Fibroblast of peridontal ligament (primary cell): ENCODE measurements at regions not wholly inside any gene's neighbourhood (a gene's known extent, or its start where the extent isn't known, plus 50 kb on each side); places are given as distances from the start of the nearest gene placed in this dataset.
A peak's percentile ranks its signal among the peaks of the same experiment; 100 is the strongest.

Source experiments
- DNase-seq: peaks from one replicate; pipeline ENCODE4 v3.0.0-alpha.2; 2010; ENCODE audit errors: extremely low read depth

- no peak for DNase-seq
Observed at GRCh38 chr9:88326936-88327335, 61.3 kb upstream of the SPIN1 start.

- DNase-seq = no peak
Observed at GRCh38 chr9:88326015-88326414, 62.2 kb upstream of the SPIN1 start.

GRCh38 chr9:88322906-88323566 lies 65.2 kb upstream of the SPIN1 start:
- no peak for DNase-seq

GRCh38 chr9:88321764-88322163 lies 66.5 kb upstream of the SPIN1 start:
- DNase-seq = no peak

GRCh38 chr9:88320748-88321415 lies 67.4 kb upstream of the SPIN1 start:
- DNase-seq = no peak

- no peak for DNase-seq
Observed at GRCh38 chr9:88319936-88320747, 68.1 kb upstream of the SPIN1 start.

- no peak for DNase-seq
Observed at GRCh38 chr9:88313364-88314220, 74.7 kb upstream of the SPIN1 start.

GRCh38 chr9:88312517-88313103 lies 75.6 kb upstream of the SPIN1 start:
- no peak for DNase-seq

GRCh38 chr9:88312045-88312444 lies 76.2 kb upstream of the SPIN1 start:
- DNase-seq = no peak

GRCh38 chr9:88310310-88310980 lies 77.8 kb upstream of the SPIN1 start:
- DNase-seq = no peak

GRCh38 chr9:88308831-88309560 lies 79.2 kb upstream of the SPIN1 start:
- DNase-seq = peak; percentile 2

- no peak for DNase-seq
Observed at GRCh38 chr9:88307136-88307535, 81.1 kb upstream of the SPIN1 start.

GRCh38 chr9:88303721-88304451 lies 84.4 kb upstream of the SPIN1 start:
- DNase-seq = peak; percentile 5

- DNase-seq = no peak
Observed at GRCh38 chr9:88302579-88303324, 85.5 kb upstream of the SPIN1 start.

- no peak for DNase-seq
Observed at GRCh38 chr9:88300556-88300955, 87.7 kb upstream of the SPIN1 start.

- DNase-seq = no peak
Observed at GRCh38 chr9:88291856-88292255, 96.4 kb upstream of the SPIN1 start.

GRCh38 chr9:88291056-88291455 lies 97.2 kb upstream of the SPIN1 start:
- no peak for DNase-seq

- no peak for DNase-seq
Observed at GRCh38 chr9:88289532-88289931, 98.7 kb upstream of the SPIN1 start.

GRCh38 chr9:88287972-88288371 lies 100.3 kb upstream of the SPIN1 start:
- DNase-seq = no peak
